Vagina (tissue), 2 donors: ENCODE measurements at regions not wholly inside any gene's neighbourhood (a gene's known extent, or its start where the extent isn't known, plus 50 kb on each side); places are given as distances from the start of the nearest gene placed in this dataset.

Experiments used
- CTCF ChIP-seq, 3 experiments: fragments of 450-650 bp in 2 of 3; fragments of 200-600 bp in 1 of 3; sonication (generic) in 1 of 3; IDR thresholded peaks; one replicate each; pipeline ENCODE4 v1.5.1; 2017 to 2019; ENCODE audit warnings: antibody characterized with exemption in 3 of 3, mild to moderate bottlenecking in 2 of 3, moderate library complexity in 2 of 3
- POLR2A ChIP-seq, 2 donors: fragments of 450-650 bp; IDR thresholded peaks; one replicate each; pipeline ENCODE4 v1.6.1; 2017; ENCODE audit warnings: antibody characterized with exemption in 2 of 2, mild to moderate bottlenecking in 2 of 2, moderate library complexity in 2 of 2
- POLR2AphosphoS5 ChIP-seq, 2 donors: sonication (generic); formaldehyde crosslinking; IDR thresholded peaks; one replicate each; pipeline ENCODE4 v1.9.0; 2017; ENCODE audit warnings: antibody characterized with exemption in 2 of 2, mild to moderate bottlenecking in 2 of 2, low read depth in 1 of 2; ENCODE audit not compliant: insufficient read depth in 1 of 2

DNA sequence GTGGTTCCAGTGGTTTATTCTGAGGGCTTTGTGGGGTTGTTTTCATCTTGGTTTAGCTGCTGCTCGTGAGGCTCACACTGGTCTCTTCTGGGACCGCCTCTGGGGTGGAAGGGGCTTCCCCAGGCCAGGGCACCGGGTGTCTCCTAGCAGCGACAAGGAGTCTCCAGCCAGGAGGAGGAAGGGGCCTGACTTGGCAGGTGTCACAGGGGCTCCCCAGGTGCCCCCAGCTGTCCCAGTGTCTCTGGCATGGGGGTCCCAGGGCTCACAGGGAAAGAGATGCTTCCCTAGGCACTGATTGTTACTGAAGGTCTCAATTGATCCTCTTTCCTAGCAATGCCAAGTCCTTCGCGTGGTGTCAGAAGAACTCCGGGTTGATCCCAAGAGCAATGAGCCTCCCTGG, 241.1 kb upstream of the IRX4 start:
- no peak for TF ChIP-seq CTCF (IDR thresholded peaks at IDR 0.05)
- no peak for TF ChIP-seq POLR2A (IDR thresholded peaks at IDR 0.05)
- TF ChIP-seq POLR2AphosphoS5 (IDR thresholded peaks at IDR 0.05; ENCODE audit: insufficient read depth in 1 of 2, low read depth in 1 of 2), result no peak
